GM18511 (cell line): ENCODE measurements at regions not wholly inside any gene's neighbourhood (a gene's known extent, or its start where the extent isn't known, plus 50 kb on each side); places are given as distances from the start of the nearest gene placed in this dataset.

Experiments
- ATAC-seq: cut with Tn5 transposase; IDR thresholded peaks from one replicate; pipeline ENCODE4 v1.9.1; 2021; ENCODE audit warnings: mild to moderate bottlenecking, moderate library complexity; ENCODE audit not compliant: unreplicated experiment

- ATAC-seq: no peak
Measured at GRCh38 chr3:144197582-144197981, 226.0 kb downstream of the DIPK2A start.

- ATAC-seq: no peak
Measured at GRCh38 chr3:144200004-144200403, 228.4 kb downstream of the DIPK2A start.

GRCh38 chr3:144200466-144200865 is 228.8 kb downstream of the DIPK2A start:
- ATAC-seq: no peak

GRCh38 chr3:144221761-144222160 is 250.1 kb downstream of the DIPK2A start:
- ATAC-seq: no peak

- no peak for ATAC-seq
Measured at GRCh38 chr3:144229330-144229729, 257.7 kb downstream of the DIPK2A start.

GRCh38 chr3:144229953-144230352 is 258.3 kb downstream of the DIPK2A start:
- ATAC-seq: no peak

- ATAC-seq: no peak
Measured at GRCh38 chr3:144235489-144235888, 263.9 kb downstream of the DIPK2A start.

- ATAC-seq: no peak
Measured at GRCh38 chr3:144237351-144237750, 265.7 kb downstream of the DIPK2A start.

- ATAC-seq: no peak
Measured at GRCh38 chr3:144241404-144241803, 269.8 kb downstream of the DIPK2A start.

GRCh38 chr3:144242747-144243146 is 271.1 kb downstream of the DIPK2A start:
- ATAC-seq: no peak

- ATAC-seq: no peak
Measured at GRCh38 chr3:144244662-144245061, 273.0 kb downstream of the DIPK2A start.

GRCh38 chr3:144252896-144253295 is 281.3 kb downstream of the DIPK2A start:
- no peak for ATAC-seq

- ATAC-seq: no peak
Measured at GRCh38 chr3:144257381-144257780, 285.8 kb downstream of the DIPK2A start.

- ATAC-seq: no peak
Measured at GRCh38 chr3:144259267-144259666, 287.6 kb downstream of the DIPK2A start.

GRCh38 chr3:144263706-144264105 is 292.1 kb downstream of the DIPK2A start:
- no peak for ATAC-seq

GRCh38 chr3:144264350-144264749 is 292.7 kb downstream of the DIPK2A start:
- no peak for ATAC-seq

GRCh38 chr3:144264794-144265193 is 293.2 kb downstream of the DIPK2A start:
- ATAC-seq: no peak

GRCh38 chr3:144265542-144266100 is 294.0 kb downstream of the DIPK2A start:
- ATAC-seq: no peak

GRCh38 chr3:144270100-144270499 is 298.5 kb downstream of the DIPK2A start:
- no peak for ATAC-seq

- ATAC-seq: no peak
Measured at GRCh38 chr3:144272680-144273079, 301.1 kb downstream of the DIPK2A start.

GRCh38 chr3:144273601-144274000 is 302.0 kb downstream of the DIPK2A start:
- ATAC-seq: no peak

GRCh38 chr3:144275005-144275404 is 303.4 kb downstream of the DIPK2A start:
- no peak for ATAC-seq

- no peak for ATAC-seq
Measured at GRCh38 chr3:144282313-144282712, 310.7 kb downstream of the DIPK2A start.
